ENCODE measurements at regions not wholly inside any gene's neighbourhood (a gene's known extent, or its start where the extent isn't known, plus 50 kb on each side); places are given as distances from the start of the nearest gene placed in this dataset.

GRCh38 chr1:193355626-193356025 lies 169.2 kb upstream of the B3GALT2 start:
- Histone ChIP-seq H3K9me3 (ENCODE audit: low read depth, low read length) (no peaks in the 10 kb centered on the region), H3K4me3 (ENCODE audit: low read length) (no peak overlapping the region), H3K27me3 (ENCODE audit: insufficient read depth, low read length) (no peaks in the 10 kb centered on the region), H3K4me1 (ENCODE audit: insufficient read depth, low read length) (peaks cover 5% of the 10 kb centered on the region)

DNA sequence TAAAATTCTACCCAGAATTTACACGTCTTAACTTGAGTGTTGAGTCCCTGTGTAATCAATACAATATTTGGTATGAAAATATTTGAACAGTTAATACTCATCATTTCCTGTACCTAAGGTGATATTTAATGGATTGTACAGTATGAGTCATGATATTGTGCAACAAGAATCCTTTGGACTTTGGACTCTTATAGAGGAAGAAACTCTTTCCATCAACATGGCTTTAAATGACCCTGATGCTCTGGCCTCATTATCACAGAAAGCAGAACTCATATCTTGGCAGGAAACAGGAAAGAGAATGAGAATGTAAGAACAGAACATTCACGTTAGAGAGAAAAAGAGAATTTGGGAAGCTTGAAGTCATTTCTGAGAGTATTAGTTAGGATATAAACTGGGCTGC lies 168.8 kb upstream of the B3GALT2 start:
- Histone ChIP-seq H3K4me1 (ENCODE audit: insufficient read depth, low read length) (peaks cover 5% of the 10 kb centered on the region), H3K4me3 (ENCODE audit: low read length) (no peak overlapping the region), H3K27me3 (ENCODE audit: insufficient read depth, low read length) (no peaks in the 10 kb centered on the region), H3K9me3 (ENCODE audit: low read depth, low read length) (no peaks in the 10 kb centered on the region)

- Histone ChIP-seq H3K9me3 (ENCODE audit: low read depth, low read length) (no peaks in the 10 kb centered on the region), H3K27me3 (ENCODE audit: insufficient read depth, low read length) (no peaks in the 10 kb centered on the region), H3K4me3 (ENCODE audit: low read length) (no peak overlapping the region), H3K4me1 (ENCODE audit: insufficient read depth, low read length) (no peaks in the 10 kb centered on the region)
Observed at GRCh38 chr1:193348769-193349535, 162.5 kb upstream of the B3GALT2 start.

GRCh38 chr1:193348091-193348768 lies 161.8 kb upstream of the B3GALT2 start:
- Histone ChIP-seq H3K9me3 (ENCODE audit: low read depth, low read length) (no peaks in the 10 kb centered on the region), H3K4me1 (ENCODE audit: insufficient read depth, low read length) (no peaks in the 10 kb centered on the region), H3K4me3 (ENCODE audit: low read length) (no peak overlapping the region), H3K27me3 (ENCODE audit: insufficient read depth, low read length) (no peaks in the 10 kb centered on the region)

GRCh38 chr1:193346085-193346484 lies 159.7 kb upstream of the B3GALT2 start:
- Histone ChIP-seq H3K27me3 (ENCODE audit: insufficient read depth, low read length) (no peaks in the 10 kb centered on the region), H3K4me3 (ENCODE audit: low read length) (no peak overlapping the region), H3K9me3 (ENCODE audit: low read depth, low read length) (no peaks in the 10 kb centered on the region), H3K4me1 (ENCODE audit: insufficient read depth, low read length) (no peaks in the 10 kb centered on the region)

- Histone ChIP-seq H3K27me3 (ENCODE audit: insufficient read depth, low read length) (no peaks in the 10 kb centered on the region), H3K9me3 (ENCODE audit: low read depth, low read length) (no peaks in the 10 kb centered on the region), H3K4me1 (ENCODE audit: insufficient read depth, low read length) (no peaks in the 10 kb centered on the region), H3K4me3 (ENCODE audit: low read length) (no peak overlapping the region)
Observed at GRCh38 chr1:193342811-193343210, 156.4 kb upstream of the B3GALT2 start.

GRCh38 chr1:193340331-193340730 lies 153.9 kb upstream of the B3GALT2 start:
- Histone ChIP-seq H3K27me3 (ENCODE audit: insufficient read depth, low read length) (no peaks in the 10 kb centered on the region), H3K4me1 (ENCODE audit: insufficient read depth, low read length) (no peaks in the 10 kb centered on the region), H3K4me3 (ENCODE audit: low read length) (no peak overlapping the region), H3K9me3 (ENCODE audit: low read depth, low read length) (no peaks in the 10 kb centered on the region)

GRCh38 chr1:193339401-193339800 lies 153.0 kb upstream of the B3GALT2 start:
- Histone ChIP-seq H3K9me3 (ENCODE audit: low read depth, low read length) (no peaks in the 10 kb centered on the region), H3K27me3 (ENCODE audit: insufficient read depth, low read length) (no peaks in the 10 kb centered on the region), H3K4me3 (ENCODE audit: low read length) (no peak overlapping the region), H3K4me1 (ENCODE audit: insufficient read depth, low read length) (no peaks in the 10 kb centered on the region)

DNA sequence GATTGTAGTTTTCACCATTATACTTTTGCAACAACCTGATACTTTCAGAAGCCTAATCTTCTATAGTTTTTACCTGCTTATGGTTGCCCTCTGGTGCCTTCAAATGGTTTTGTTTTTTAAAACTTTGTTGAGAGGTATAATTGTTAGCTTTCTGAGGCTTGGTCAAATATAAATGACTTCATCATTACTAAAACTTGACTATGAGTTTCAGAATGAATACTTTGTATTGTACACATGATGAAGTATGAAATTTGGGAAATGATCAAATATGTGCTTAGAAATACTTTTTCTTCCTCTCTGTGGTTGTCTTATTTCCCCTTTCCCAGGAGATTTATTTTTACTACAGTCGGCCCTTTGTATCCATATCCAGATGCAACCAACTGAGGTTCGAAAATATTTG lies 151.8 kb upstream of the B3GALT2 start:
- Histone ChIP-seq H3K27me3 (ENCODE audit: insufficient read depth, low read length) (no peaks in the 10 kb centered on the region), H3K4me3 (ENCODE audit: low read length) (no peak overlapping the region), H3K4me1 (ENCODE audit: insufficient read depth, low read length) (no peaks in the 10 kb centered on the region), H3K9me3 (ENCODE audit: low read depth, low read length) (peaks cover 8% of the 10 kb centered on the region)

DNA sequence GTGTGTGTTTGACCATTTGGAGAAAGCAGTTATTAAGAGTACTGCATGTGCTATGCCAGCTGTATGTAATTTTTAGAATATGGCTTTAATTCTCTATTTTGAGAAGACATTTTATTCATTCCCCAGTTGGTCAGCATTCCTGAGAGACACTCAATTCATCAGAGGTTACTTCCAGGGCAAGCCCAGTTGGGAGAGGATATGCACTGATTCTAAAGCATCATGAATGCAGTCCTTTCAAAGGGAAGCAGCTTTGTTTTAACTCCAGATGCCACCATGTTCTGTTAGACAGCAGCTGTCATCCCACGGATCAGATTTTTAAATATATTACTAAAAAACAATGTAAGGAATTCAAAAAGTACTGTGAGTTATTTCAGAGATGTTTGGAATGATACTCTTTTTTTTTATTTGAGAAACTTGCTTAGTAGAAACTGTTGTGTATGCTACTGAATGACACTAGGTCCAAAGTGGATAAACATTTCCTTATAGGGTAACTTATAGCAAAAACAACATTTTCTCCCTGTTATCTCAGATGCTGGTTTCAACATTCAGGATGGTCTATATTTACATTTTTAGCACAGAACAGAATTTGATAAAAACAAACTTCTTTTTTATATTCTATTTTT lies 149.5 kb upstream of the B3GALT2 start:
- Histone ChIP-seq H3K4me3 (ENCODE audit: low read length) (no peak overlapping the region), H3K4me1 (ENCODE audit: insufficient read depth, low read length) (no peaks in the 10 kb centered on the region), H3K27me3 (ENCODE audit: insufficient read depth, low read length) (no peaks in the 10 kb centered on the region), H3K9me3 (ENCODE audit: low read depth, low read length) (peaks cover 28% of the 10 kb centered on the region)

- Histone ChIP-seq H3K27me3 (ENCODE audit: insufficient read depth, low read length) (no peaks in the 10 kb centered on the region), H3K4me1 (ENCODE audit: insufficient read depth, low read length) (no peaks in the 10 kb centered on the region), H3K9me3 (ENCODE audit: low read depth, low read length) (peaks cover 28% of the 10 kb centered on the region), H3K4me3 (ENCODE audit: low read length) (no peak overlapping the region)
Observed at GRCh38 chr1:193333166-193333565, 146.8 kb upstream of the B3GALT2 start.

DNA sequence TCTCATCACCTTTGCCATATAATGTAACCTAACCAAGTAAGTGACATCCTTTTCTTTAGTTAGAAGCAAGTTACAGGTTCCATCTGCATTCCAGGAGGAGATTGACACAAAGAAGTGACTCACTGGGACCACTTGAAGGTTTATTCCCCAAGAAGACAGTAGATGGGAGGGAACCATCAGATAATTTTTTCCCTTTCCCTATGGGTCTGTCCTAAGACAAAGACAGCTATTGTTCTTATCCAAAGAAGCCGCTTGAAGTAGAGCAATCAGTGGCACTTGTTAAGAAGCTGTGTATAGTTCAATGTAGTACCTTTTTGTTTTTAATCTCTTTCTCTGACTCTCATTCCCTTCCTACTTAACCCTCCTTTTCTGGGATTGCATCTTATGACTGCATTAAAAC lies 139.9 kb upstream of the B3GALT2 start:
- no peaks in the 10 kb centered on the region for H3K27me3 ChIP-seq (ENCODE audit: insufficient read depth, low read length)
- no peak overlapping the region for H3K4me3 ChIP-seq (ENCODE audit: low read length)
- no peaks in the 10 kb centered on the region for H3K4me1 ChIP-seq (ENCODE audit: insufficient read depth, low read length)
- peaks cover 14% of the 10 kb centered on the region for H3K9me3 ChIP-seq (ENCODE audit: low read depth, low read length)

GRCh38 chr1:193325771-193326170 lies 139.4 kb upstream of the B3GALT2 start:
- H3K9me3 ChIP-seq (ENCODE audit: low read depth, low read length) = peaks cover 12% of the 10 kb centered on the region

DNA sequence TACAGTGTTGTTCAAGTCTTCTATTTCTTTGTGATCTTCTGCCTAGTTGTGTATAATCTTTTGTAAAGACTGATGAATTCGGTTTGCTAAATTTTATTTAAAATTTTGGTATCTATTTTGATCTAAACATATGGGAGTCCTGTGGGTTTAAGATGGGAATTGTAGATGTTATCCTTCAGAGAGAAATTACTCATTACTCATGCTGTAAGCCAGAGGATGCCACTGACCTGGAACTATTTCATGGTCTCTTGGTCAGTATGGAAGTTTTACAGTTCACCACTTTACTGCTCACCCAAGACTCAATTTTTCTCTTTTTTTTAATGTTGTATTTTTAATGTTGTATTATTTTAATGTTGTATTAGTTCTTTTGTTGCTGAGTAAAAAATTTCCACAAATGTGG lies 138.6 kb upstream of the B3GALT2 start:
- Histone ChIP-seq H3K27me3 (ENCODE audit: insufficient read depth, low read length) (no peaks in the 10 kb centered on the region), H3K9me3 (ENCODE audit: low read depth, low read length) (peaks cover 12% of the 10 kb centered on the region), H3K4me1 (ENCODE audit: insufficient read depth, low read length) (no peaks in the 10 kb centered on the region), H3K4me3 (ENCODE audit: low read length) (no peak overlapping the region)

More at GRCh38 chr1:193325771-193326170, 139.4 kb upstream of the B3GALT2 start:
- no peaks in the 10 kb centered on the region for H3K4me1 ChIP-seq (ENCODE audit: insufficient read depth, low read length)
- H3K27me3 ChIP-seq (ENCODE audit: insufficient read depth, low read length) = no peaks in the 10 kb centered on the region
- no peak overlapping the region for H3K4me3 ChIP-seq (ENCODE audit: low read length)

DNA sequence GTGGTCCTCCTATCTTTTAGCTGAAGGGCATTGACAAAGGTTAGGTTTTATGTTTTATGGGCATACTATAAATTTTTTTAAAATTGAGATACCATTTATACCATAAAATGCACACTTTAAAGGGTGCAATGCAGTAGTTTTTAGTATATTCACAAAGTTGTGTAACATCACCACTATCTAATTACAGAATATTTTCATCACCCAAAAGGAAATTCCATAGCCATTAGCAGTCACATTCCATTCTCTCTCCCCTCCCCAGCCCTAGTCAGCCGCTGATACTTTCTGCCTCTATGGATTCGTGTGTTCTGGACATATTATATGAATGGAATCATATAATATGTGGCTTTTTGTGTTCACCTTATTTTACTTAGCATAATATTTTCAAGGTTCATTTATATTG lies 135.8 kb upstream of the B3GALT2 start:
- Histone ChIP-seq H3K9me3 (ENCODE audit: low read depth, low read length) (peaks cover 16% of the 10 kb centered on the region), H3K27me3 (ENCODE audit: insufficient read depth, low read length) (no peaks in the 10 kb centered on the region), H3K4me1 (ENCODE audit: insufficient read depth, low read length) (no peaks in the 10 kb centered on the region), H3K4me3 (ENCODE audit: low read length) (no peak overlapping the region)

All from mononuclear cell (primary cell).